ENCODE measurements at regions not wholly inside any gene's neighbourhood (a gene's known extent, or its start where the extent isn't known, plus 50 kb on each side); places are given as distances from the start of the nearest gene placed in this dataset.
"Not testable (repeated sequence)": the region's sequence is repeated elsewhere in the genome, so short reads cannot be mapped to it uniquely, and the experiment has no call there.

GRCh38 chr12:45526823-45527222 is 202.7 kb upstream of the ARID2 start:
- TF ChIP-seq CTCF, EP300, POLR2A (IDR thresholded peaks at IDR 0.05): not testable (repeated sequence)

Measured in tibial nerve (tissue), 4 donors.